Thyroid gland (tissue), 4 donors: ENCODE measurements at regions not wholly inside any gene's neighbourhood (a gene's known extent, or its start where the extent isn't known, plus 50 kb on each side); places are given as distances from the start of the nearest gene placed in this dataset.

Source experiments
- DNase-seq, 2 donors: peaks; one replicate each; pipeline ENCODE4 v3.0.0-alpha.2; 2019
- H3K27ac ChIP-seq, 3 donors: fragments of 200-600 bp; sonication (generic); 1 replicate in 2 of 3; 2 replicates in 1 of 3; pipeline ENCODE4 v1.5.1; 2016 to 2019; ENCODE audit warnings: mild to moderate bottlenecking in 1 of 3, moderate library complexity in 1 of 3
- H3K27me3 ChIP-seq: fragments of 200-600 bp; sonication (generic); one replicate; pipeline ENCODE4 v1.5.1; 2019
- H3K36me3 ChIP-seq, 2 donors: fragments of 200-600 bp; sonication (generic); one replicate each; pipeline ENCODE4 v1.5.1; 2016 to 2019
- H3K4me1 ChIP-seq, 2 donors: fragments of 200-600 bp; sonication (generic); one replicate each; pipeline ENCODE4 v1.5.1; 2017 to 2019
- H3K4me3 ChIP-seq, 3 donors: fragments of 200-600 bp; sonication (generic); replicated peaks in 1 of 3; 1 replicate in 2 of 3; 2 replicates in 1 of 3; pipeline ENCODE4 v1.5.1; 2016; ENCODE audit warnings: mild to moderate bottlenecking in 1 of 3
- H3K9me3 ChIP-seq: fragments of 200-600 bp; sonication (generic); one replicate; pipeline ENCODE4 v1.5.1; 2017
- POLR2A ChIP-seq, 2 donors: fragments of 450-650 bp; IDR thresholded peaks; one replicate each; pipeline ENCODE4 v1.6.1; 2017; ENCODE audit warnings: antibody characterized with exemption in 2 of 2, mild to moderate bottlenecking in 2 of 2, moderate library complexity in 1 of 2
- WGBS, 2 donors: methylation state at CpG; one replicate each; pipeline ENCODE4 v1.1.5; 2017; 5-methylcytosine and 5-hydroxymethylcytosine counted together
- intact Hi-C: fragments of 100-400 bp; cut with DNase I; formaldehyde crosslinking; loops from one replicate; pipeline ENCODE4 v1.15.1; 2023
- TF ChIP-seq, protein P1 (sequence below), 6 experiments: fragments of 200-600 bp in 3 of 6; fragments of 450-650 bp in 3 of 6; sonication (generic) in 3 of 6; IDR thresholded peaks; one replicate each; pipeline ENCODE4 v1.5.1; 2016 to 2019; ENCODE audit warnings: antibody characterized with exemption in 6 of 6, mild to moderate bottlenecking in 2 of 6, inconsistent platforms in 1 of 6, moderate library complexity in 1 of 6

DNA sequence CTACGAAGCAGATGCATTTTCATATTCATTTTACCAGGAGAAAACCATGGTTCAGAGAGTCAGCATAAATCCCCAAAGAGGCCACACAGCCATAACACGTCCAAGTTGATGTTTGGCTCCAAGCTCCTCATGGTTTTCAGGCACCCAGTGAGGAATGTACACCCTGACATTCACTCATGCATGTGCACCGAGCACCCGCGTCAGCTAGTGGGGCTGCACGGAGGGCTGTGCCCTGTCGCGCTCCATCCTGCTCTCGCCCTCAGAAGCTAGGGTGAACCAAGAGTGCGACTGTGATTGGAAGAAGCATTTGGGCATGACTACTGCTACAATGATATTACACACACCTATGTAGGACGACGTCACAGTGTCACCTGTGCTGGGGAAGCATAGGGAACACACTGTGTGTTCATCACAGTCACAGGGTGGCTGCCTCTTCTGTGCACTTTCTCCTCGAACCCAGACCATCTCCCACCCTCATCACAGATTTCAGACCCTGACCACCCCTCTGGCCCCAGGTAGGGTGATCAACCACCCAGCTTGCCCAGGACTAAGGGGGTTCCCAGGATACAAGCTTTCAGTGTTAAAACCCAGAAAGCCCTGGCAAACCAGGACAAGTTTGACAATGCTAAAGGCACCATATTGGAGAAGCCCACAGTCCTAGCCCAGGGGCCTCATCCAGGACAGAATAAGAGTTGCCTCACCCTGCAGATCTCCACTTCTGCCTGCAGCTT is 148.6 kb upstream of the ZNF507 start:
- TF ChIP-seq, protein P1, sequence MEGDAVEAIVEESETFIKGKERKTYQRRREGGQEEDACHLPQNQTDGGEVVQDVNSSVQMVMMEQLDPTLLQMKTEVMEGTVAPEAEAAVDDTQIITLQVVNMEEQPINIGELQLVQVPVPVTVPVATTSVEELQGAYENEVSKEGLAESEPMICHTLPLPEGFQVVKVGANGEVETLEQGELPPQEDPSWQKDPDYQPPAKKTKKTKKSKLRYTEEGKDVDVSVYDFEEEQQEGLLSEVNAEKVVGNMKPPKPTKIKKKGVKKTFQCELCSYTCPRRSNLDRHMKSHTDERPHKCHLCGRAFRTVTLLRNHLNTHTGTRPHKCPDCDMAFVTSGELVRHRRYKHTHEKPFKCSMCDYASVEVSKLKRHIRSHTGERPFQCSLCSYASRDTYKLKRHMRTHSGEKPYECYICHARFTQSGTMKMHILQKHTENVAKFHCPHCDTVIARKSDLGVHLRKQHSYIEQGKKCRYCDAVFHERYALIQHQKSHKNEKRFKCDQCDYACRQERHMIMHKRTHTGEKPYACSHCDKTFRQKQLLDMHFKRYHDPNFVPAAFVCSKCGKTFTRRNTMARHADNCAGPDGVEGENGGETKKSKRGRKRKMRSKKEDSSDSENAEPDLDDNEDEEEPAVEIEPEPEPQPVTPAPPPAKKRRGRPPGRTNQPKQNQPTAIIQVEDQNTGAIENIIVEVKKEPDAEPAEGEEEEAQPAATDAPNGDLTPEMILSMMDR (IDR thresholded peaks at IDR 0.05), result no peak
- no peak for TF ChIP-seq POLR2A (IDR thresholded peaks at IDR 0.05)
- Histone ChIP-seq H3K4me1 (no peaks in the 10 kb centered on the region), H3K9me3 (no peaks in the 10 kb centered on the region), H3K27ac (no peak overlapping the region), H3K36me3 (no peaks in the 10 kb centered on the region), H3K27me3 (no peaks in the 10 kb centered on the region), H3K4me3 (no peak overlapping the region)
- DNase-seq, result no peak
- intact Hi-C loops, result no loop called here
- WGBS, 2 donors, result 89% methylated on average over 12 to 13 of the region's 13 CpGs

DNA sequence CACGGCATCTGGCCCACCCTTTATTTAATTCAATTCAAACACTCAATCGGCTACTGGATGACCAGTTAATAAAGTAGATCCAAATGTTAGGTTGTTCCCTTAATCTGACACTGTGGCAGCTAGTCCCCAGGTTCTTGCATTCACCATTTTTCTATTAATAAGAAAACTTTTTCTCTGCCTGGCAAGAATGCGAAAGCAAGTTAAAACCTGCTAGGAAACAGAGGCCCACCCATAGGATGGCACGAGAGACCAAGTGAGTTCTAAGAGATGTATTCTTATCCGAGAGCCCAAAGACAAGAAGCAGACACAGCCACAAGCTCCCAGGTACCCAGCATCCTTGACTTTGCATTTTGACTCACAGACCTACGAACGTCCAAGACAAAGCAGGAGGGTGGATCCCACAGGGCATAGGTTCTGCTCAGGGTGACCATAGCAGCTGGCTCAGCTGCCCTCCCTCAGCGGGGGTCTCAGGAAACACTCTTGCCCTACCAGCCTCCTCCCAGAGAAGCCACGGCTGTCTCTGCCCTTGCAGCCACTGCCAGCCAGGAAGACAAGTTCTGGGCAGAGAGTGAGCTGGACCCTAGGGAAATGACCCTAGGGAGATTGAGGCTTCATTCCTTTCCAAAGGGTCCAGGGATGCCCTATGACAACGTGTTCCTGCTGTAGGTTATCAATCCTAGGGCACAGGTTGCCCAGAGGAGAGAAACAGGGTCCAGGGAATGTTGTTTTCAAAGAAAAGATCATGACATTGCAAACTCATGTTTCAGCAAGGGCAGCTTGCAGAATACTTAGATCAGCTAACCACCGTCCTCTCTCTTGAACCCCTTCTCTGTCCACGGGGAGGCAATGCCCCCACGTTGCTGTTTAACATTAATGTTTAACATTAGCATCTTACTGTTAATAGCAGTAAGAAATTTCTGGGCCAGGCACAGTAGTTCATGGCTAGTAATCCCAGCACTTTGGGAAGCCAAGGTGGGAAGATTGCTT is 147.2 kb upstream of the ZNF507 start:
- H3K27me3 ChIP-seq, result no peaks in the 10 kb centered on the region
- 82 to 87% methylated on average over 12 to 13 of the region's 13 CpGs for WGBS, 2 donors
- no peak for DNase-seq

DNA sequence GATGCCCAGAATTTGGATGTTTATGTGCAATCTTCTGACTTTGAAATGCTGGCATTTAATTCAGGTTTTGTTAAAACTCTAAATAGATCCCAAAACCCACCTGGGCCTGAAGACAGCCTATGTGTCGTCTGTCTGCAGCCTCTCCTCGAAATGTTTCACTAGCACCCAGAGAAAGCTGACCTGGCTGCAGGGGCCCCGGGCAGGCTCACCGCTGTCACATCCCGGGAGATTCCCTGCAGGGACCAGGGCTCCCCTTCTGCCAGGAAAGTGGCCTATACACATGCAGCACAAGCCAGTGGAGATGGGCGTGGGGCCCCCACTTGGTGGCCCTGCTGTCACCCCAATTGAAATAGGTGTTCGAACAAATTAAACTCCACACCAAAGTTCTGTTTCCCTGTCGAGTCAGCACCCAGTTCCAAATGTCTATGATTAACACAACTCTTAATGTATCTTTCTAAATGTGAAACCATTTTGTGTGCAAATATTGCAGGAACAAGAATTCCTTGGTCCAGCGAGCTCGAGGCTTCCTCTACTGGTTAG is 145.8 kb upstream of the ZNF507 start:
- DNase-seq, result no peak
- intact Hi-C loops, result no loop called here
- TF ChIP-seq POLR2A (IDR thresholded peaks at IDR 0.05), result no peak
- TF ChIP-seq, protein P1 (IDR thresholded peaks at IDR 0.05), result no peak
- Histone ChIP-seq H3K4me1 (no peaks in the 10 kb centered on the region), H3K27ac (no peak overlapping the region), H3K4me3 (no peak overlapping the region), H3K9me3 (no peaks in the 10 kb centered on the region), H3K36me3 (no peaks in the 10 kb centered on the region), H3K27me3 (no peaks in the 10 kb centered on the region)
- 88 to 91% methylated on average over 9 to 10 of the region's 10 CpGs for WGBS, 2 donors

More for the DNA sequence above, 147.2 kb upstream of the ZNF507 start:
- no peak overlapping the region for H3K4me3 ChIP-seq
- intact Hi-C loops, result no loop called here
- no peak overlapping the region for H3K27ac ChIP-seq
- no peaks in the 10 kb centered on the region for H3K4me1 ChIP-seq
- no peaks in the 10 kb centered on the region for H3K36me3 ChIP-seq
- TF ChIP-seq POLR2A (IDR thresholded peaks at IDR 0.05), result no peak
- TF ChIP-seq, protein P1 (IDR thresholded peaks at IDR 0.05), result no peak
- H3K9me3 ChIP-seq, result no peaks in the 10 kb centered on the region

DNA sequence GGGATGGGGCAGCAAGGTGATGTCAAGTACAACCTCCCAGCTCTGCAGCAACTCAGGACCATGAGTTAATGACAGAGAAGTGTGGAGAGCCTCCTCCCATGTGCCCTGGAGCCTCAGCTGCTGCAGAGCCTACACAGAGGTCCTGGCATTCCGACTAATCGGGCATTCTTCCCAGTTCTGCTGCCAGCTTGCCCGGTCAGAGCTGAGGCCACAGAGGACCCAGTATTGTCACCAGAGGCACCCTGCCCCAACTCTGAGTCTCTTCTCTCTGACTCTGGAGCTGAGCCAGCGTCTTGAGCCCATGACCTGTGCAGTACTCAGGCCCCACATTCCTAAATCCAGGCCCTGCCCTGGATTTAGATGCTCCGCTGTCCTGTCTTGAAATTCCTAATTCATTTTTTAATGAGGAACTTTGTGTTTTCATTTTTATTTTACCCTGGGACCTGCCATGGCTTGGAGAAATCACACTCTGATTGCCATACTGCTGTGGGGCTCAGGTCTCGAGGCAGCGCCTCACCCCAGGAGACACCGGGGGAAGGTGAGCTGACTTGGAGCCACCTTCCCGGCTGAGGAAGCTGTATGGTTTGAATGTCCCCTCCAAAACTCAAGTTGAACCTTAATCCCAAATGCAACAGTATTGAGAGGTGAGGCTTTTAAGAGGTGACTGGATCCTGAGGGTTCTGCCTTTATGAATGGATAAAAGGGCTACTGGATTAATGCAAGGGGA is 144.9 kb upstream of the ZNF507 start:
- no peaks in the 10 kb centered on the region for H3K4me1 ChIP-seq
- no peaks in the 10 kb centered on the region for H3K36me3 ChIP-seq
- no peak for DNase-seq
- TF ChIP-seq, protein P1 (IDR thresholded peaks at IDR 0.05), result no peak
- no peak for TF ChIP-seq POLR2A (IDR thresholded peaks at IDR 0.05)
- intact Hi-C loops, result no loop called here
- H3K27ac ChIP-seq, result no peak overlapping the region
- no peak overlapping the region for H3K4me3 ChIP-seq
- H3K9me3 ChIP-seq, result no peaks in the 10 kb centered on the region
- 67 to 76% methylated on average over 9 of the region's 9 CpGs for WGBS, 2 donors
- H3K27me3 ChIP-seq, result no peaks in the 10 kb centered on the region
